CD14-positive monocyte (primary cell): ENCODE measurements at regions not wholly inside any gene's neighbourhood (a gene's known extent, or its start where the extent isn't known, plus 50 kb on each side); places are given as distances from the start of the nearest gene placed in this dataset.
"Not testable (repeated sequence)": the region's sequence is repeated elsewhere in the genome, so short reads cannot be mapped to it uniquely, and the experiment has no call there.

Source experiments
- DNase-seq, 3 donors: peaks; one replicate each; pipeline ENCODE4 v3.0.0-alpha.2; 2011 to 2022
- H2AFZ ChIP-seq: 2 replicates; pipeline ENCODE4 v1.6.0; 2012; ENCODE audit warnings: mild to moderate bottlenecking, low read depth, low read length, inconsistent platforms; ENCODE audit not compliant: insufficient read depth, poor library complexity, severe bottlenecking
- H3K27ac ChIP-seq, 2 donors: 1 replicate in 1 of 2; 2 replicates in 1 of 2; pipeline ENCODE4 v1.5.1; 2012 to 2013; ENCODE audit warnings: low read length in 2 of 2, control low read depth in 1 of 2, inconsistent platforms in 1 of 2, low read depth in 1 of 2, mild to moderate bottlenecking in 1 of 2
- H3K27me3 ChIP-seq, 2 donors: one replicate each; pipeline versions ENCODE4 v1.6.0 to v1.6.1; 2011 to 2013; ENCODE audit warnings: low read length in 2 of 2; ENCODE audit not compliant: control insufficient read depth in 2 of 2, insufficient read depth in 2 of 2
- H3K36me3 ChIP-seq, 2 donors: replicated peaks in 1 of 2; 1 replicate in 1 of 2; 2 replicates in 1 of 2; pipeline versions ENCODE4 v1.5.1 to v1.6.1; 2012 to 2013; ENCODE audit warnings: low read length in 2 of 2, control low read depth in 1 of 2, inconsistent platforms in 1 of 2, mild to moderate bottlenecking in 1 of 2; ENCODE audit not compliant: insufficient read depth in 2 of 2, control insufficient read depth in 1 of 2
- H3K4me1 ChIP-seq, 2 donors: 1 replicate in 1 of 2; 2 replicates in 1 of 2; pipeline versions ENCODE4 v1.5.1 to v1.6.1; 2012 to 2013; ENCODE audit warnings: low read length in 2 of 2, control low read depth in 1 of 2, inconsistent platforms in 1 of 2, mild to moderate bottlenecking in 1 of 2, moderate library complexity in 1 of 2; ENCODE audit not compliant: insufficient read depth in 2 of 2, control insufficient read depth in 1 of 2
- H3K4me2 ChIP-seq: replicated peaks from 2 replicates; pipeline ENCODE3; 2012; ENCODE audit warnings: low read length, moderate library complexity, mild to moderate bottlenecking; ENCODE audit not compliant: poor library complexity, severe bottlenecking; ENCODE audit errors: extremely low read depth
- H3K4me3 ChIP-seq, 3 experiments: fragments of 200-600 bp in 1 of 3; sonication (generic) in 1 of 3; replicated peaks in 1 of 3; 1 replicate in 2 of 3; 2 replicates in 1 of 3; pipeline ENCODE4 v1.5.1; 2011 to 2013; ENCODE audit warnings: low read length in 3 of 3, mild to moderate bottlenecking in 3 of 3, control low read depth in 2 of 3, low read depth in 2 of 3, inconsistent platforms in 1 of 3, moderate library complexity in 1 of 3
- H3K79me2 ChIP-seq: 2 replicates; pipeline ENCODE4 v1.6.0; 2012; ENCODE audit warnings: mild to moderate bottlenecking, control low read depth, inconsistent platforms, low read length, moderate library complexity; ENCODE audit not compliant: insufficient read depth
- H3K9ac ChIP-seq: 2 replicates; pipeline ENCODE4 v1.6.0; 2017; ENCODE audit warnings: low read length, mild to moderate bottlenecking; ENCODE audit not compliant: insufficient read depth, poor library complexity, severe bottlenecking
- H3K9me3 ChIP-seq, 2 donors: replicated peaks in 1 of 2; 1 replicate in 1 of 2; 2 replicates in 1 of 2; pipeline versions ENCODE4 v1.5.1 to v1.6.1; 2012 to 2013; ENCODE audit warnings: low read length in 2 of 2, control low read depth in 1 of 2; ENCODE audit not compliant: control insufficient read depth in 1 of 2, insufficient read depth in 1 of 2
- H4K20me1 ChIP-seq: 2 replicates; pipeline ENCODE4 v1.6.0; 2012; ENCODE audit warnings: mild to moderate bottlenecking, low read length, control low read depth, moderate library complexity; ENCODE audit not compliant: insufficient read depth
- H3K27ac Mint-ChIP-seq, 7 donors: one replicate each; pipeline ENCODE4 v1.8.0; 2020; ENCODE audit warnings: mild to moderate bottlenecking in 7 of 7, mixed read lengths in 7 of 7, moderate library complexity in 6 of 7, inconsistent platforms in 2 of 7
- H3K27me3 Mint-ChIP-seq, 3 donors: one replicate each; pipeline ENCODE4 v1.8.0; 2021 to 2022; ENCODE audit warnings: low read depth in 3 of 3, mild to moderate bottlenecking in 3 of 3, mixed read lengths in 3 of 3, moderate library complexity in 3 of 3, inconsistent platforms in 1 of 3
- H3K36me3 Mint-ChIP-seq, 2 donors: one replicate each; pipeline ENCODE4 v1.8.0; 2020; ENCODE audit warnings: mixed read lengths in 2 of 2, inconsistent platforms in 1 of 2, mild to moderate bottlenecking in 1 of 2
- H3K4me1 Mint-ChIP-seq: one replicate; pipeline ENCODE4 v1.8.0; 2020; ENCODE audit warnings: mild to moderate bottlenecking, mixed read lengths
- H3K4me3 Mint-ChIP-seq, 2 donors: one replicate each; pipeline ENCODE4 v1.8.0; 2020; ENCODE audit warnings: mild to moderate bottlenecking in 2 of 2, mixed read lengths in 2 of 2, moderate library complexity in 1 of 2
- H3K9me3 Mint-ChIP-seq, 7 donors: one replicate each; pipeline ENCODE4 v1.8.0; 2020 to 2022; ENCODE audit warnings: mixed read lengths in 7 of 7, mild to moderate bottlenecking in 6 of 7, moderate library complexity in 6 of 7, inconsistent platforms in 2 of 7
- CTCF ChIP-seq: fragments of 200-600 bp; IDR thresholded peaks from one replicate; pipeline ENCODE4 v1.8.0; 2022; ENCODE audit warnings: antibody characterized with exemption, mild to moderate bottlenecking
- WGBS: methylation state at CpG from one replicate; pipeline ENCODE4 v1.1.5; 2013; ENCODE audit warnings: missing lambda C conversion rate; ENCODE audit not compliant: insufficient coverage; 5-methylcytosine and 5-hydroxymethylcytosine counted together
- intact Hi-C, 2 donors: fragments of 100-400 bp; cut with micrococcal nuclease; formaldehyde crosslinking; loops; one replicate each; pipeline versions ENCODE4 v1.15.0 to v1.15.1; 2023

GRCh38 chr3:59499000-59499399 lies 449.2 kb upstream of the CFAP20DC start:
- no peaks in the 10 kb centered on the region for H3K79me2 ChIP-seq
- peaks cover 3 to 14% (median 8%) of the 10 kb centered on the region in 3 donors for H3K27me3 Mint-ChIP-seq
- no peaks in the 10 kb centered on the region for H3K36me3 Mint-ChIP-seq
- DNase-seq, result no peak
- H3K27ac Mint-ChIP-seq, result no peak overlapping the region
- H3K27ac ChIP-seq, result no peak overlapping the region
- H3K4me3 Mint-ChIP-seq, result peak overlapping the region in 1 of 2 donors; percentile 46
- H3K4me3 ChIP-seq, result no peak overlapping the region
- no peak for TF ChIP-seq CTCF
- H3K4me1 ChIP-seq, result no peaks in the 10 kb centered on the region
- H4K20me1 ChIP-seq, result no peaks in the 10 kb centered on the region
- no peaks in the 10 kb centered on the region for H3K36me3 ChIP-seq
- no peaks in the 10 kb centered on the region for H3K9me3 ChIP-seq
- no peak overlapping the region for H2AFZ ChIP-seq
- no peaks in the 10 kb centered on the region for H3K27me3 ChIP-seq
- WGBS, result 93% methylated on average over 15 of the region's 15 CpGs
- no peak overlapping the region for H3K4me2 ChIP-seq
- peaks cover 1% of the 10 kb centered on the region for H3K4me1 Mint-ChIP-seq
- intact Hi-C loops, result no loop called here
- peaks cover 0 to 1% (median 0%) of the 10 kb centered on the region in 7 donors for H3K9me3 Mint-ChIP-seq
- H3K9ac ChIP-seq, result no peak overlapping the region

GRCh38 chr3:59496250-59496649 lies 446.4 kb upstream of the CFAP20DC start:
- intact Hi-C loops, result no loop called here
- H2AFZ ChIP-seq, result no peak overlapping the region
- H3K27ac Mint-ChIP-seq, result no peak overlapping the region
- no peaks in the 10 kb centered on the region for H4K20me1 ChIP-seq
- peaks cover 0 to 10% (median 4%) of the 10 kb centered on the region in 3 donors for H3K27me3 Mint-ChIP-seq
- no peaks in the 10 kb centered on the region for H3K36me3 Mint-ChIP-seq
- H3K27ac ChIP-seq, result no peak overlapping the region
- no peaks in the 10 kb centered on the region for H3K36me3 ChIP-seq
- H3K4me2 ChIP-seq, result no peak overlapping the region
- no peaks in the 10 kb centered on the region for H3K4me1 Mint-ChIP-seq
- H3K4me1 ChIP-seq, result no peaks in the 10 kb centered on the region
- TF ChIP-seq CTCF, result no peak
- DNase-seq, result no peak
- no peaks in the 10 kb centered on the region for H3K9me3 ChIP-seq
- H3K4me3 ChIP-seq, result no peak overlapping the region
- peaks cover 0 to 2% (median 0%) of the 10 kb centered on the region in 7 donors for H3K9me3 Mint-ChIP-seq
- 100% methylated on average over 3 of the region's 5 CpGs for WGBS
- H3K27me3 ChIP-seq, result no peaks in the 10 kb centered on the region
- no peak overlapping the region for H3K9ac ChIP-seq
- no peaks in the 10 kb centered on the region for H3K79me2 ChIP-seq
- no peak overlapping the region for H3K4me3 Mint-ChIP-seq

- intact Hi-C loops, H3K27ac ChIP-seq, H3K4me1 Mint-ChIP-seq, H3K36me3 ChIP-seq, H3K36me3 Mint-ChIP-seq, H3K4me3 Mint-ChIP-seq, H3K4me3 ChIP-seq, H3K4me1 ChIP-seq, H3K4me2 ChIP-seq, H3K27me3 ChIP-seq, DNase-seq, H2AFZ ChIP-seq, H3K9ac ChIP-seq, H3K27ac Mint-ChIP-seq, H4K20me1 ChIP-seq, H3K79me2 ChIP-seq, H3K9me3 Mint-ChIP-seq, H3K9me3 ChIP-seq: not testable (repeated sequence)
- H3K27me3 Mint-ChIP-seq, result peaks cover 0 to 10% (median 4%) of the 10 kb centered on the region in 3 donors
- no CpG with 5 or more reads among the region's 1 CpG for WGBS
These were observed 445.1 kb upstream of the CFAP20DC start for GRCh38 chr3:59494969-59495368.
